Peyer's patch (tissue), 4 donors: ENCODE measurements at regions not wholly inside any gene's neighbourhood (a gene's known extent, or its start where the extent isn't known, plus 50 kb on each side); places are given as distances from the start of the nearest gene placed in this dataset.

ENCODE experiments used
- DNase-seq, 3 donors: peaks; one replicate each; pipeline ENCODE4 v3.0.0-alpha.2; 2017 to 2019
- H3K27ac ChIP-seq, 4 donors: fragments of 200-600 bp; sonication (generic); one replicate each; pipeline ENCODE4 v1.5.1; 2016 to 2019
- H3K27me3 ChIP-seq, 2 donors: fragments of 200-600 bp; sonication (generic); one replicate each; pipeline ENCODE4 v1.5.1; 2019
- H3K36me3 ChIP-seq, 3 donors: fragments of 200-600 bp; sonication (generic); one replicate each; pipeline ENCODE4 v1.5.1; 2016 to 2019
- H3K4me1 ChIP-seq, 4 donors: fragments of 200-600 bp; sonication (generic); one replicate each; pipeline ENCODE4 v1.5.1; 2016 to 2019
- H3K4me3 ChIP-seq, 4 donors: fragments of 200-600 bp; sonication (generic); 1 replicate in 3 of 4; 2 replicates in 1 of 4; pipeline ENCODE4 v1.5.1; 2016 to 2019; ENCODE audit warnings: mild to moderate bottlenecking in 1 of 4
- H3K9me3 ChIP-seq, 4 donors: fragments of 200-600 bp; sonication (generic); one replicate each; pipeline ENCODE4 v1.5.1; 2016 to 2019; ENCODE audit warnings: mild to moderate bottlenecking in 1 of 4
- POLR2A ChIP-seq, 2 donors: fragments of 450-650 bp; IDR thresholded peaks; one replicate each; pipeline ENCODE4 v1.5.1; 2017; ENCODE audit warnings: antibody characterized with exemption in 2 of 2, mild to moderate bottlenecking in 2 of 2, moderate library complexity in 2 of 2
- TF ChIP-seq, protein P1 (sequence below), 6 experiments: fragments of 450-650 bp in 4 of 6; fragments of 200-600 bp in 2 of 6; sonication (generic) in 1 of 6; IDR thresholded peaks; one replicate each; pipeline ENCODE4 v1.5.1; 2017 to 2019; ENCODE audit warnings: antibody characterized with exemption in 6 of 6, mild to moderate bottlenecking in 3 of 6, moderate library complexity in 1 of 6

DNA sequence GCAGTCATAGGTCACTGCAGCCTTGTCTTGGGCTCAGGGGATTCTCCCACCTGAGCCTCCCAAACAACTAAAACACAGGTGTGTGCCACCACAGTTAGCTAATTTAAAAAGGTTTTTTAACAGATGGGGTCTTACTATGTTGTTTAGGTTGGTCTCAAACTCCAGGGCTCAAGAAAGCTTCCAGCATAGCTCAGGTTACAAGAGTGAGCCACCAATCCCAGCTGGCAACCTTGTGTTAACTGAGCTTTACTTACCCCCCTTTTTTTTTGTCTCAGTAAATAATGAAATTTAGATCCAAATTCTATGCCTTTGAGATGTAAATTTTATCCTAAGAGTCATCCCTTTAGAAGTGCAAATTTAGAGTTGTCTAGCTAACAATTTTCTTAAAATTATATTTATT lies 103.9 kb upstream of the OLFM3 start:
- no peak overlapping the region for H3K4me3 ChIP-seq
- H3K4me1 ChIP-seq: no peaks in the 10 kb centered on the region
- DNase-seq: no peak
- H3K27ac ChIP-seq: no peak overlapping the region
- H3K36me3 ChIP-seq: no peaks in the 10 kb centered on the region
- H3K27me3 ChIP-seq: no peaks in the 10 kb centered on the region
- TF ChIP-seq, protein P1, sequence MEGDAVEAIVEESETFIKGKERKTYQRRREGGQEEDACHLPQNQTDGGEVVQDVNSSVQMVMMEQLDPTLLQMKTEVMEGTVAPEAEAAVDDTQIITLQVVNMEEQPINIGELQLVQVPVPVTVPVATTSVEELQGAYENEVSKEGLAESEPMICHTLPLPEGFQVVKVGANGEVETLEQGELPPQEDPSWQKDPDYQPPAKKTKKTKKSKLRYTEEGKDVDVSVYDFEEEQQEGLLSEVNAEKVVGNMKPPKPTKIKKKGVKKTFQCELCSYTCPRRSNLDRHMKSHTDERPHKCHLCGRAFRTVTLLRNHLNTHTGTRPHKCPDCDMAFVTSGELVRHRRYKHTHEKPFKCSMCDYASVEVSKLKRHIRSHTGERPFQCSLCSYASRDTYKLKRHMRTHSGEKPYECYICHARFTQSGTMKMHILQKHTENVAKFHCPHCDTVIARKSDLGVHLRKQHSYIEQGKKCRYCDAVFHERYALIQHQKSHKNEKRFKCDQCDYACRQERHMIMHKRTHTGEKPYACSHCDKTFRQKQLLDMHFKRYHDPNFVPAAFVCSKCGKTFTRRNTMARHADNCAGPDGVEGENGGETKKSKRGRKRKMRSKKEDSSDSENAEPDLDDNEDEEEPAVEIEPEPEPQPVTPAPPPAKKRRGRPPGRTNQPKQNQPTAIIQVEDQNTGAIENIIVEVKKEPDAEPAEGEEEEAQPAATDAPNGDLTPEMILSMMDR (IDR thresholded peaks at IDR 0.05): no peak
- TF ChIP-seq POLR2A (IDR thresholded peaks at IDR 0.05): no peak
- no peaks in the 10 kb centered on the region for H3K9me3 ChIP-seq

DNA sequence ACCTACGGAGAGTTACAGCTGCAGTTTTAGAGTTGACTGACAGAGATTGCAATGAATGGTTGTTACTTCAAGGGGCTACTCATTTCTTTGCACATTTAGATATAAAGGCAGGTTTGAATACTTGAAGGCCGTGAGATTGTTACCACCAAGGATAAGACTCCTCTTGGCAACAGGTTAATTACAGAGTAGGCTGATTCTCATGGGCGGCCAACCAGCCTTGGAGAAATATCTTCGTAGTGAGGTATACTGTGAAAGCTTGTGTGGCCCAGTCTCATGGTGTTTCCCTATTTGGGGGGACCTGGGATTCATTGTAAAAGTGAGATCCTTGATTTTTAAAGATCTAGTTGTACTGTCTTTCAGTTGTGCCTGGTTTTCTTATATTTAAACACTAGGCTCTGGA lies 103.2 kb upstream of the OLFM3 start:
- no peaks in the 10 kb centered on the region for H3K27me3 ChIP-seq
- no peak overlapping the region for H3K27ac ChIP-seq
- no peak for TF ChIP-seq POLR2A (IDR thresholded peaks at IDR 0.05)
- TF ChIP-seq, protein P1 (IDR thresholded peaks at IDR 0.05): no peak
- no peaks in the 10 kb centered on the region for H3K4me1 ChIP-seq
- H3K9me3 ChIP-seq: no peaks in the 10 kb centered on the region
- H3K4me3 ChIP-seq: no peak overlapping the region
- no peak for DNase-seq
- no peaks in the 10 kb centered on the region for H3K36me3 ChIP-seq

DNA sequence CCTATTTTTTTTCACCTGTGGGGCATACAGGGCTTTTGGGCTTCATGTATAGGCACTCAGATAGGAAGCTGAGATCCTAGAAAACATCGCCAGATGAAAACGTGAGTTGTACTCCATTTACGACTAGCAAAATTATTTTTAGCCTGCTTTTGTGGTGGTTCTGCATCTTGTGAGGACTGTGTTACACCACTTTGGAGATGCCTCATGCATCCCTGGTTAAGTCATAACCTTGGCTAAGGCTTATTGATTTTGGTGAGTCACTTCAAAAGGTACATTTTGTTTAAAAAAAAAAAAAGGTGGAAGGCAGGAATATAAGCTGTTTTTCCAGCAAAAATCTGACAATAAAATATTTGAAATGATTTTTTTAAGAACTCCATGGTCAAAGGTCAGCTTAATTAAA lies 101.8 kb upstream of the OLFM3 start:
- Histone ChIP-seq H3K27me3 (no peaks in the 10 kb centered on the region), H3K4me3 (no peak overlapping the region), H3K36me3 (no peaks in the 10 kb centered on the region), H3K9me3 (no peaks in the 10 kb centered on the region), H3K4me1 (no peaks in the 10 kb centered on the region), H3K27ac (no peak overlapping the region)
- TF ChIP-seq POLR2A (IDR thresholded peaks at IDR 0.05): no peak
- TF ChIP-seq, protein P1 (IDR thresholded peaks at IDR 0.05): no peak
- no peak for DNase-seq

DNA sequence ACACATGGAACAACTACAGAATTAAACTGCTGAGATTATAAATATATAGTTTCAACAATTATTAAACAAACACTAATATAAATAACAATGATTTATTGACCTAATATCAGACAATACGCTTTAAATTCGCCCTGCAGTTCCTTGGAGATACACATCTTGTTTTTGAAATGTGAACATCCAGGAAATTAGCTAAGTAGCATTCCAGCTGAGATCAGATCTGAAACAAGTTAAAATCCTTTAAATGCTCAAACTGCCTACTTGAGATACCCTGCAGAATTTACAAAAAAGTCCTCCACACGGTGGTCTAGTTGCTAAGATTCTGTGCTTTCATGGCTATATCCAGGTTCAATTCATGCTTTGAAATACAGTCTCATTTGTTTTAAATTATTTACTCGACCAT lies 101.4 kb upstream of the OLFM3 start:
- Histone ChIP-seq H3K36me3 (no peaks in the 10 kb centered on the region), H3K27ac (no peak overlapping the region), H3K4me1 (no peaks in the 10 kb centered on the region), H3K27me3 (no peaks in the 10 kb centered on the region), H3K4me3 (no peak overlapping the region), H3K9me3 (no peaks in the 10 kb centered on the region)
- no peak for DNase-seq
- no peak for TF ChIP-seq POLR2A (IDR thresholded peaks at IDR 0.05)
- TF ChIP-seq, protein P1 (IDR thresholded peaks at IDR 0.05): no peak

DNA sequence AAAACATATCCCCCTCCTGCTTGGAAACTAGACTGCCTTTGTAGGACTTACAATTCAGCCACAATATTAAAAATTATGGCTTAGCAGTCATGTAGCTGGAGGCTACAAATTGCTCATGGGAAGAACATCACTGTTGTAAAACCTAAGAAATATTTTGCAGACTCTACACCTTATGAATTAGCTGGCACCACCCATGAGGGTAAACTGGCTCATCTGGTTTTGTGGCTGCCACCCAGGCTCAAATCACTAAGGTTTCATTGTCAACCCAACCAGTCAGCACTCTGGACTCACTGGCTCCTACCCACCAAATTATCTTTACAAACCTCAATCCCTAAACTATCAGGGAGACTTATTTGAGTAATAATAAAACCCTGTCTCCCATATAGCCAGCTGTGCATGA lies 100.7 kb upstream of the OLFM3 start:
- no peak for DNase-seq
- no peaks in the 10 kb centered on the region for H3K27me3 ChIP-seq
- H3K9me3 ChIP-seq: no peaks in the 10 kb centered on the region
- H3K36me3 ChIP-seq: no peaks in the 10 kb centered on the region
- no peak overlapping the region for H3K27ac ChIP-seq
- H3K4me3 ChIP-seq: no peak overlapping the region
- H3K4me1 ChIP-seq: no peaks in the 10 kb centered on the region
- TF ChIP-seq, protein P1 (IDR thresholded peaks at IDR 0.05): no peak
- no peak for TF ChIP-seq POLR2A (IDR thresholded peaks at IDR 0.05)

DNA sequence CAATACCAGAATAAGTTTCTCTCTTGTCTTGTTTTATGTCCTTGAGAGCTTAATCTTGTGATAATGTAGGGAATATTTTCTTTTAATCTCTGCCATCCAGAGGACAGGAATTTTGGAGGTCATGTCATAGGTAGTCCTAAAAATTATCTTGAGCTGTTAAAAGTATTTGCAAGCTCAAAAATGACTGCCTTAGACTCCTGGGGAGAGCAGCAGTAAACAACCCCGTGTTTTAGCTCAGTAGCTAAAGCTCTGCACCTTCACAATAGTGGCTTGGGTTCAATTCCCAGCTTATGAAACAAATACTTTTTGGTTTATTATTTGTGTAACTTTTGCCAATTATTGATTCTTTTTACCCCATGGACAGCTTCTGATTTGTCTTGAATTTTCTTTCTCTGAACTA lies 99.4 kb upstream of the OLFM3 start:
- DNase-seq: no peak
- H3K9me3 ChIP-seq: no peaks in the 10 kb centered on the region
- no peak overlapping the region for H3K27ac ChIP-seq
- TF ChIP-seq, protein P1 (IDR thresholded peaks at IDR 0.05): no peak
- TF ChIP-seq POLR2A (IDR thresholded peaks at IDR 0.05): no peak
- H3K4me3 ChIP-seq: no peak overlapping the region
- no peaks in the 10 kb centered on the region for H3K36me3 ChIP-seq
- no peaks in the 10 kb centered on the region for H3K4me1 ChIP-seq
- H3K27me3 ChIP-seq: no peaks in the 10 kb centered on the region
